Gastrocnemius medialis (tissue), 4 donors: ENCODE measurements at regions not wholly inside any gene's neighbourhood (a gene's known extent, or its start where the extent isn't known, plus 50 kb on each side); places are given as distances from the start of the nearest gene placed in this dataset.

Source experiments
- ATAC-seq, 2 donors: fragments of 150-250 bp; one replicate each; pipeline ENCODE4 v1.9.1; 2016
- DNase-seq, 2 donors: peaks; one replicate each; pipeline ENCODE4 v3.0.0-alpha.2; 2019
- H3K27ac ChIP-seq, 4 donors: fragments of 200-600 bp; sonication (generic); 1 replicate in 1 of 4; 2 replicates in 3 of 4; pipeline ENCODE4 v1.5.1; 2016 to 2018; ENCODE audit warnings: mild to moderate bottlenecking in 2 of 4, moderate library complexity in 1 of 4
- H3K27me3 ChIP-seq, 3 donors: fragments of 200-600 bp; sonication (generic) in 2 of 3; 1 replicate in 1 of 3; 2 replicates in 2 of 3; pipeline versions ENCODE4 v1.5.1 to v1.6.0; 2016 to 2019; ENCODE audit warnings: mild to moderate bottlenecking in 1 of 3, moderate library complexity in 1 of 3
- H3K36me3 ChIP-seq, 2 donors: fragments of 200-600 bp; sonication (generic) in 1 of 2; one replicate each; pipeline ENCODE4 v1.5.1; 2017 to 2018
- H3K4me1 ChIP-seq, 2 donors: fragments of 200-600 bp; sonication (generic) in 1 of 2; one replicate each; pipeline ENCODE4 v1.5.1; 2016 to 2017; ENCODE audit warnings: mild to moderate bottlenecking in 2 of 2
- H3K4me3 ChIP-seq, 4 donors: fragments of 200-600 bp; sonication (generic) in 3 of 4; 1 replicate in 1 of 4; 2 replicates in 3 of 4; pipeline ENCODE4 v1.5.1; 2016 to 2019; ENCODE audit warnings: mild to moderate bottlenecking in 2 of 4
- H3K9me3 ChIP-seq, 3 donors: fragments of 200-600 bp; sonication (generic) in 2 of 3; 1 replicate in 1 of 3; 2 replicates in 2 of 3; pipeline ENCODE4 v1.5.1; 2016 to 2019
- POLR2A ChIP-seq, 2 donors: fragments of 450-650 bp; IDR thresholded peaks; one replicate each; pipeline ENCODE4 v1.6.1; 2017; ENCODE audit warnings: antibody characterized with exemption in 2 of 2, mild to moderate bottlenecking in 2 of 2, moderate library complexity in 2 of 2
- in situ Hi-C, 4 donors: fragments of 200-750 bp; cut with MboI; loops; one replicate each; pipeline versions ENCODE4 v1.15.0 to v1.8.0; 2017; ENCODE audit warnings: low sequenced_read_pairs in 4 of 4
- intact Hi-C: fragments of 100-400 bp; cut with DNase I; formaldehyde crosslinking; loops from one replicate; pipeline ENCODE4 v1.15.1; 2023; ENCODE audit warnings: low total_unique reads
- TF ChIP-seq, protein P1 (sequence below), 5 experiments: fragments of 450-650 bp in 3 of 5; fragments of 200-600 bp in 2 of 5; sonication (generic) in 2 of 5; IDR thresholded peaks in 4 of 5; conservative IDR thresholded peaks in 1 of 5; 1 replicate in 4 of 5; 2 replicates in 1 of 5; pipeline ENCODE4 v1.5.1; 2016 to 2019; ENCODE audit warnings: antibody characterized with exemption in 5 of 5, mild to moderate bottlenecking in 3 of 5, moderate library complexity in 3 of 5

GRCh38 chr5:87872986-87873385 is 395.7 kb downstream of the TMEM161B start:
- intact Hi-C loops: no loop called here
- TF ChIP-seq, protein P1, sequence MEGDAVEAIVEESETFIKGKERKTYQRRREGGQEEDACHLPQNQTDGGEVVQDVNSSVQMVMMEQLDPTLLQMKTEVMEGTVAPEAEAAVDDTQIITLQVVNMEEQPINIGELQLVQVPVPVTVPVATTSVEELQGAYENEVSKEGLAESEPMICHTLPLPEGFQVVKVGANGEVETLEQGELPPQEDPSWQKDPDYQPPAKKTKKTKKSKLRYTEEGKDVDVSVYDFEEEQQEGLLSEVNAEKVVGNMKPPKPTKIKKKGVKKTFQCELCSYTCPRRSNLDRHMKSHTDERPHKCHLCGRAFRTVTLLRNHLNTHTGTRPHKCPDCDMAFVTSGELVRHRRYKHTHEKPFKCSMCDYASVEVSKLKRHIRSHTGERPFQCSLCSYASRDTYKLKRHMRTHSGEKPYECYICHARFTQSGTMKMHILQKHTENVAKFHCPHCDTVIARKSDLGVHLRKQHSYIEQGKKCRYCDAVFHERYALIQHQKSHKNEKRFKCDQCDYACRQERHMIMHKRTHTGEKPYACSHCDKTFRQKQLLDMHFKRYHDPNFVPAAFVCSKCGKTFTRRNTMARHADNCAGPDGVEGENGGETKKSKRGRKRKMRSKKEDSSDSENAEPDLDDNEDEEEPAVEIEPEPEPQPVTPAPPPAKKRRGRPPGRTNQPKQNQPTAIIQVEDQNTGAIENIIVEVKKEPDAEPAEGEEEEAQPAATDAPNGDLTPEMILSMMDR (IDR thresholded peaks at IDR 0.05 in 4 of 5, conservative IDR thresholded peaks at IDR 0.05 in 1 of 5): no peak
- no peak for TF ChIP-seq POLR2A (IDR thresholded peaks at IDR 0.05)
- no peak for ATAC-seq

DNA sequence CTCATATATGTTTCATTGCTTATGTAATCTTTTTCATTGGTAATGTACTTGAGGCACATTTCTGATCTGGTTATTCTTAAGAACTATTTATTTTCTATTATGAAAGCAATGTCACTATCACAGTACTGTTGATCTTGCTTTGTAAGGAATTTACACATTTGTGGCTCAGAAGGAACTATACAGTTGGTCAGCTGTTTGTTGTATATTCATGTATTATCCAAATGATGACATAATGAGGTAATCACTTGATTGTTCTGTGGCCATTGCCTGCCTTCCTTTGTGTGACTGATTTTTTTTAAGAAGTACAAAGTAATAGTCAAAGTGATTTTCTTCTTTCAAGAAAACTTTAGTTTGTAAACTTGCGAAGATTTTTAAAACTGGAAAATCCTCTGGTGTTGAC is 399.9 kb downstream of the TMEM161B start:
- H3K36me3 ChIP-seq: no peaks in the 10 kb centered on the region
- H3K27ac ChIP-seq: no peak overlapping the region
- no peak for ATAC-seq
- intact Hi-C loops (no loop called here), in situ Hi-C loops (no loop called here)
- no peak for TF ChIP-seq POLR2A (IDR thresholded peaks at IDR 0.05)
- TF ChIP-seq, protein P1 (IDR thresholded peaks at IDR 0.05 in 4 of 5, conservative IDR thresholded peaks at IDR 0.05 in 1 of 5): no peak
- no peaks in the 10 kb centered on the region for H3K27me3 ChIP-seq
- H3K4me1 ChIP-seq: no peaks in the 10 kb centered on the region
- no peak overlapping the region for H3K4me3 ChIP-seq
- H3K9me3 ChIP-seq: no peaks in the 10 kb centered on the region
- DNase-seq: no peak

More at GRCh38 chr5:87872986-87873385, 395.7 kb downstream of the TMEM161B start:
- H3K9me3 ChIP-seq: no peaks in the 10 kb centered on the region
- H3K27me3 ChIP-seq: no peaks in the 10 kb centered on the region
- no peak overlapping the region for H3K27ac ChIP-seq
- in situ Hi-C loops: no loop called here
- H3K4me1 ChIP-seq: no peaks in the 10 kb centered on the region
- no peaks in the 10 kb centered on the region for H3K36me3 ChIP-seq
- no peak for DNase-seq
- H3K4me3 ChIP-seq: no peak overlapping the region

DNA sequence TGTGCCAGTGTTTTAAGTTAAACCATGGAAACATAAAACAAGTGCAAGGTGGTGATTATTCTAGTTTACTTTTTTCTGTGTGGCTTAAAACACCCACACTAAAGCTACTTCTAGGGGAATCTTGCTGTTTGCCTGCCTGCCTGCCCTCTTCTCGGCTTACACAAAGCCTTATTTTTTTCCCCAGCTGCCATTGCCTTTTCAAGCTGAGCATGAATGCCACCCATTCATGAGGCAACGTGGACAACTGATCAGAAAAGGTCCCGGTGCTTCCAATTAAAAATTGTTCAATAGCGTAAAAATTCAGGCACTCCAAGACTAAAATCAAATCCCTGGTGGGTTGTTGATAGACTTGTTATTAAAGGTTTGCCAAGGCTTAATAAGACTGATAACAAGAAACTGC is 401.4 kb downstream of the TMEM161B start:
- Histone ChIP-seq H3K27me3 (no peaks in the 10 kb centered on the region), H3K27ac (no peak overlapping the region), H3K4me3 (no peak overlapping the region), H3K4me1 (no peaks in the 10 kb centered on the region), H3K36me3 (no peaks in the 10 kb centered on the region), H3K9me3 (no peaks in the 10 kb centered on the region)
- TF ChIP-seq, protein P1 (IDR thresholded peaks at IDR 0.05 in 4 of 5, conservative IDR thresholded peaks at IDR 0.05 in 1 of 5): no peak
- TF ChIP-seq POLR2A (IDR thresholded peaks at IDR 0.05): no peak
- in situ Hi-C loops (no loop called here), intact Hi-C loops (no loop called here)
- no peak for ATAC-seq
- DNase-seq: no peak

- no peaks in the 10 kb centered on the region for H3K4me1 ChIP-seq
- no peak for ATAC-seq
- no peaks in the 10 kb centered on the region for H3K36me3 ChIP-seq
- no peak for DNase-seq
- TF ChIP-seq POLR2A (IDR thresholded peaks at IDR 0.05): no peak
- TF ChIP-seq, protein P1 (IDR thresholded peaks at IDR 0.05 in 4 of 5, conservative IDR thresholded peaks at IDR 0.05 in 1 of 5): no peak
- in situ Hi-C loops: no loop called here
- no peak overlapping the region for H3K4me3 ChIP-seq
- no peak overlapping the region for H3K27ac ChIP-seq
- no peaks in the 10 kb centered on the region for H3K9me3 ChIP-seq
- no peaks in the 10 kb centered on the region for H3K27me3 ChIP-seq
- intact Hi-C loops: no loop called here
Measured at GRCh38 chr5:87853541-87853940, 415.1 kb downstream of the TMEM161B start.

- no peak overlapping the region for H3K27ac ChIP-seq
- TF ChIP-seq, protein P1 (IDR thresholded peaks at IDR 0.05 in 4 of 5, conservative IDR thresholded peaks at IDR 0.05 in 1 of 5): no peak
- no peak for TF ChIP-seq POLR2A (IDR thresholded peaks at IDR 0.05)
- DNase-seq (no peak), ATAC-seq (no peak)
- H3K27me3 ChIP-seq: no peaks in the 10 kb centered on the region
- no peaks in the 10 kb centered on the region for H3K9me3 ChIP-seq
- H3K4me1 ChIP-seq: no peaks in the 10 kb centered on the region
- no peaks in the 10 kb centered on the region for H3K36me3 ChIP-seq
- intact Hi-C loops (no loop called here), in situ Hi-C loops (no loop called here)
- H3K4me3 ChIP-seq: no peak overlapping the region
Measured at GRCh38 chr5:87851603-87852002, 417.0 kb downstream of the TMEM161B start.
